ENCODE measurements at regions not wholly inside any gene's neighbourhood (a gene's known extent, or its start where the extent isn't known, plus 50 kb on each side); places are given as distances from the start of the nearest gene placed in this dataset.

GRCh38 chr1:219381396-219381795, 207.7 kb downstream of the LYPLAL1 start:
- dilution Hi-C loops (cut with MboI; ENCODE audit: extremely low pct_ligation_motif_present, low sequenced_read_pairs) = no loop called here
- peaks cover 13% of the 10 kb centered on the region for H3K27me3 ChIP-seq (ENCODE audit: control insufficient read depth, extremely low read depth, insufficient read depth, low read length)
- H3K36me3 ChIP-seq (ENCODE audit: control insufficient read depth in 2 of 2, extremely low read depth in 1 of 2, insufficient read depth in 2 of 2, low read length in 2 of 2) = no peaks in the 10 kb centered on the region
- no peaks in the 10 kb centered on the region for H3K79me2 ChIP-seq (ENCODE audit: control insufficient read depth, insufficient read depth, low read length)
- no peaks in the 10 kb centered on the region for H3K9me3 ChIP-seq (ENCODE audit: control insufficient read depth, low read depth, low read length)
- no peak for DNase-seq (ENCODE audit: low read depth, low spot score)
- H3K9ac ChIP-seq (ENCODE audit: control insufficient read depth, extremely low read depth, insufficient read depth, low read length) = no peak overlapping the region
- H3K4me3 ChIP-seq (ENCODE audit: control insufficient read depth in 2 of 3, extremely low read depth in 1 of 3, insufficient read depth in 2 of 3, low read depth in 1 of 3, low read length in 3 of 3) = no peak overlapping the region
- FAIRE-seq = no peak
- H3K9me1 ChIP-seq (ENCODE audit: control insufficient read depth, extremely low read depth, insufficient read depth, low read length) = no peaks in the 10 kb centered on the region
- H4K20me1 ChIP-seq (ENCODE audit: control insufficient read depth, extremely low read depth, insufficient read depth, low read length) = no peaks in the 10 kb centered on the region
- no peaks in the 10 kb centered on the region for H3K4me1 ChIP-seq (ENCODE audit: control insufficient read depth, extremely low read depth, insufficient read depth, low read length)
- no peak overlapping the region for H3K4me2 ChIP-seq (ENCODE audit: control insufficient read depth, extremely low read depth, insufficient read depth, low read depth, low read length)
- H3K27ac ChIP-seq (ENCODE audit: control insufficient read depth, insufficient read depth, low read length) = no peak overlapping the region
- H2AFZ ChIP-seq (ENCODE audit: control insufficient read depth, low read length) = no peak overlapping the region
- no peak for TF ChIP-seq EZH2 (IDR thresholded peaks at IDR 0.05; ENCODE audit: low read length)
- TF ChIP-seq CTCF (optimal IDR thresholded peaks at IDR 0.05 in 1 of 3, IDR thresholded peaks at IDR 0.05 in 1 of 3, conservative IDR thresholded peaks at IDR 0.05 in 1 of 3; ENCODE audit: extremely low read depth in 1 of 3, insufficient read depth in 2 of 3, low read length in 3 of 3) = no peak

GRCh38 chr1:219380463-219380862, 206.8 kb downstream of the LYPLAL1 start:
- no peak overlapping the region for H3K4me2 ChIP-seq (ENCODE audit: control insufficient read depth, extremely low read depth, insufficient read depth, low read depth, low read length)
- no peak overlapping the region for H3K4me3 ChIP-seq (ENCODE audit: control insufficient read depth in 2 of 3, extremely low read depth in 1 of 3, insufficient read depth in 2 of 3, low read depth in 1 of 3, low read length in 3 of 3)
- peaks cover 13% of the 10 kb centered on the region for H3K27me3 ChIP-seq (ENCODE audit: control insufficient read depth, extremely low read depth, insufficient read depth, low read length)
- dilution Hi-C loops (cut with MboI; ENCODE audit: extremely low pct_ligation_motif_present, low sequenced_read_pairs) = no loop called here
- H3K36me3 ChIP-seq (ENCODE audit: control insufficient read depth in 2 of 2, extremely low read depth in 1 of 2, insufficient read depth in 2 of 2, low read length in 2 of 2) = no peaks in the 10 kb centered on the region
- H3K4me1 ChIP-seq (ENCODE audit: control insufficient read depth, extremely low read depth, insufficient read depth, low read length) = no peaks in the 10 kb centered on the region
- no peak for TF ChIP-seq EZH2 (IDR thresholded peaks at IDR 0.05; ENCODE audit: low read length)
- TF ChIP-seq CTCF (optimal IDR thresholded peaks at IDR 0.05 in 1 of 3, IDR thresholded peaks at IDR 0.05 in 1 of 3, conservative IDR thresholded peaks at IDR 0.05 in 1 of 3; ENCODE audit: extremely low read depth in 1 of 3, insufficient read depth in 2 of 3, low read length in 3 of 3) = no peak
- H3K79me2 ChIP-seq (ENCODE audit: control insufficient read depth, insufficient read depth, low read length) = no peaks in the 10 kb centered on the region
- H4K20me1 ChIP-seq (ENCODE audit: control insufficient read depth, extremely low read depth, insufficient read depth, low read length) = no peaks in the 10 kb centered on the region
- FAIRE-seq (no peak), DNase-seq (ENCODE audit: low read depth, low spot score) (no peak)
- H3K9ac ChIP-seq (ENCODE audit: control insufficient read depth, extremely low read depth, insufficient read depth, low read length) = no peak overlapping the region
- H2AFZ ChIP-seq (ENCODE audit: control insufficient read depth, low read length) = no peak overlapping the region
- H3K27ac ChIP-seq (ENCODE audit: control insufficient read depth, insufficient read depth, low read length) = no peak overlapping the region
- no peaks in the 10 kb centered on the region for H3K9me1 ChIP-seq (ENCODE audit: control insufficient read depth, extremely low read depth, insufficient read depth, low read length)
- no peaks in the 10 kb centered on the region for H3K9me3 ChIP-seq (ENCODE audit: control insufficient read depth, low read depth, low read length)
